ENCODE measurements at regions not wholly inside any gene's neighbourhood (a gene's known extent, or its start where the extent isn't known, plus 50 kb on each side); places are given as distances from the start of the nearest gene placed in this dataset.

- TF ChIP-seq RXRA (IDR thresholded peaks at IDR 0.05; ENCODE audit: insufficient read depth, low read depth, low read length) (no peak), CREB1 (IDR thresholded peaks at IDR 0.05) (no peak), FOSL1 (IDR thresholded peaks at IDR 0.05; ENCODE audit: insufficient read depth, low read depth, low read length) (no peak)
These were observed 55.5 kb upstream of the KATNAL1 start (continued) for GRCh38 chr13:30362869-30363268.

All from H1 (cell line).